ENCODE measurements at regions not wholly inside any gene's neighbourhood (a gene's known extent, or its start where the extent isn't known, plus 50 kb on each side); places are given as distances from the start of the nearest gene placed in this dataset.

DNA sequence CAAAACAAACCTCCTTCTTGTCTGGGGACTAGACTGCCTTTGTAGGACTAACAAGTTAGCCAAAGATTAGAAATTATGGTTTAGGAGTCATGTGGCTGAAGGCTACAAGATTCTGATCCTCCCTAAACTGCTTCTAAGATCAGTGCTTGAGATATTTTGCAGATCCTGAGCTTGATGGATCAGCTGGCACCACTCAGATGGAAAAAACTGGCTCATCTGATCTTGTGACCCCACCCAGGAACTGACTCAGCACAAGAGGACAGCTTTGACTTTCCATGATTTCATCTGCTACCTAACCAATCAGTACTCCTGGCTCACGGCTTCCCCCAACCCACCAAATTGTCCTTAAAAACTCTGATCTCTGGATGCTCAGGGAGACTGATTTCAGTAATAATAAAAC is 271.5 kb upstream of the TAC1 start:
- TF ChIP-seq, protein P1, sequence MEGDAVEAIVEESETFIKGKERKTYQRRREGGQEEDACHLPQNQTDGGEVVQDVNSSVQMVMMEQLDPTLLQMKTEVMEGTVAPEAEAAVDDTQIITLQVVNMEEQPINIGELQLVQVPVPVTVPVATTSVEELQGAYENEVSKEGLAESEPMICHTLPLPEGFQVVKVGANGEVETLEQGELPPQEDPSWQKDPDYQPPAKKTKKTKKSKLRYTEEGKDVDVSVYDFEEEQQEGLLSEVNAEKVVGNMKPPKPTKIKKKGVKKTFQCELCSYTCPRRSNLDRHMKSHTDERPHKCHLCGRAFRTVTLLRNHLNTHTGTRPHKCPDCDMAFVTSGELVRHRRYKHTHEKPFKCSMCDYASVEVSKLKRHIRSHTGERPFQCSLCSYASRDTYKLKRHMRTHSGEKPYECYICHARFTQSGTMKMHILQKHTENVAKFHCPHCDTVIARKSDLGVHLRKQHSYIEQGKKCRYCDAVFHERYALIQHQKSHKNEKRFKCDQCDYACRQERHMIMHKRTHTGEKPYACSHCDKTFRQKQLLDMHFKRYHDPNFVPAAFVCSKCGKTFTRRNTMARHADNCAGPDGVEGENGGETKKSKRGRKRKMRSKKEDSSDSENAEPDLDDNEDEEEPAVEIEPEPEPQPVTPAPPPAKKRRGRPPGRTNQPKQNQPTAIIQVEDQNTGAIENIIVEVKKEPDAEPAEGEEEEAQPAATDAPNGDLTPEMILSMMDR (IDR thresholded peaks at IDR 0.05; ENCODE audit: low read depth, low read length): no peak
- Histone ChIP-seq H3K27ac (ENCODE audit: low read depth, low read length) (no peak overlapping the region), H3K9me3 (ENCODE audit: control insufficient read depth, insufficient read depth, low read length) (peaks cover 7% of the 10 kb centered on the region), H3K27me3 (ENCODE audit: control insufficient read depth, insufficient read depth, low read length) (no peaks in the 10 kb centered on the region), H3K4me3 (ENCODE audit: low read depth, low read length) (no peak overlapping the region)
- ChIA-PET CTCF (no interaction called here), POLR2A (no interaction called here)
- DNase-seq (ENCODE audit: low read depth, low spot score): no peak

DNA sequence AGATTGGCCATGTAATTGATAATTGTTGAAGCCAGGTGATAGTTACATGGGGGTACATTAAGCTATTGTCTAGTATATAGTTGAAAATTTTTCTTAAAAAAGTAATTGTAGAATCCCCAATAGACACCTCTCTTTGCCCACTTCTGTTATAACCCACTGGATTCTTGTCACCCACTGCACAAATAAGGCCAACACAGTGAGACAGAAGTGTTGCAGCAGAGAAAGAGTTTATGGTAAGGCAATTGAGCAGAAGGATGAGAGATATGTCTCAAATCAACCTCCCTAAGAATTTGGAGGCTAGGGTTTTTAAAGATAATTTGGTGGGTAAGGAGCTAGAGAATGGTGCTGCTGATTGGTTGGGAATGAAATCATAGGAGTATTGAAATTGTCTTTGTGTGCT is 270.3 kb upstream of the TAC1 start:
- H3K27ac ChIP-seq (ENCODE audit: low read depth, low read length): no peak overlapping the region
- peaks cover 3% of the 10 kb centered on the region; the same call in 1 of the 2 replicates for H3K9me3 ChIP-seq (ENCODE audit: control insufficient read depth, insufficient read depth, low read length)
- ChIA-PET CTCF (no interaction called here), POLR2A (no interaction called here)
- H3K27me3 ChIP-seq (ENCODE audit: control insufficient read depth, insufficient read depth, low read length): no peaks in the 10 kb centered on the region
- DNase-seq (ENCODE audit: low read depth, low spot score): no peak
- no peak overlapping the region for H3K4me3 ChIP-seq (ENCODE audit: low read depth, low read length)
- TF ChIP-seq, protein P1 (IDR thresholded peaks at IDR 0.05; ENCODE audit: low read depth, low read length): no peak

DNA sequence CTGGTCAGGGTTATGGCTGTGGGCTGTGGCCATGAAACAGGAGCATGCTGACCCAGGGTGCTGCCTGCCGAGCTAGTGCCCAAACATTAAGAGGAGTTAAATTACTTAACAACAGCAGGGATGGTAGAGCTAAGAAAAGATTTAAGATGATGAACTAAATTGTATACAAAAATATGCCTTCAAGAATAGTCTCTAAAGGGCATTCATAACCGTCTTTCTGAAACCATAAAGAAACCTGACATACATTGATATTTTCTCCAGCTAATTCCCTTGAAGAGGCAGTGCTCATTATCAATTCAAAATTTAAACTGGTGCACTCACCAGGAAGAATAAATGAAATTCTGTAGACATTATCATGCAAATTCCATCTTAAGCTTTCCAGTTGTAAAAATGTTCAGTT is 265.8 kb upstream of the TAC1 start:
- no peaks in the 10 kb centered on the region; the same call in 1 of the 2 replicates for H3K9me3 ChIP-seq (ENCODE audit: control insufficient read depth, insufficient read depth, low read length)
- no peaks in the 10 kb centered on the region for H3K27me3 ChIP-seq (ENCODE audit: control insufficient read depth, insufficient read depth, low read length)
- TF ChIP-seq, protein P1 (IDR thresholded peaks at IDR 0.05; ENCODE audit: low read depth, low read length): no peak
- POLR2A ChIA-PET: no interaction called here
- H3K27ac ChIP-seq (ENCODE audit: low read depth, low read length): no peak overlapping the region
- no peak for DNase-seq (ENCODE audit: low read depth, low spot score)
- CTCF ChIA-PET: no interaction called here
- no peak overlapping the region for H3K4me3 ChIP-seq (ENCODE audit: low read depth, low read length)

DNA sequence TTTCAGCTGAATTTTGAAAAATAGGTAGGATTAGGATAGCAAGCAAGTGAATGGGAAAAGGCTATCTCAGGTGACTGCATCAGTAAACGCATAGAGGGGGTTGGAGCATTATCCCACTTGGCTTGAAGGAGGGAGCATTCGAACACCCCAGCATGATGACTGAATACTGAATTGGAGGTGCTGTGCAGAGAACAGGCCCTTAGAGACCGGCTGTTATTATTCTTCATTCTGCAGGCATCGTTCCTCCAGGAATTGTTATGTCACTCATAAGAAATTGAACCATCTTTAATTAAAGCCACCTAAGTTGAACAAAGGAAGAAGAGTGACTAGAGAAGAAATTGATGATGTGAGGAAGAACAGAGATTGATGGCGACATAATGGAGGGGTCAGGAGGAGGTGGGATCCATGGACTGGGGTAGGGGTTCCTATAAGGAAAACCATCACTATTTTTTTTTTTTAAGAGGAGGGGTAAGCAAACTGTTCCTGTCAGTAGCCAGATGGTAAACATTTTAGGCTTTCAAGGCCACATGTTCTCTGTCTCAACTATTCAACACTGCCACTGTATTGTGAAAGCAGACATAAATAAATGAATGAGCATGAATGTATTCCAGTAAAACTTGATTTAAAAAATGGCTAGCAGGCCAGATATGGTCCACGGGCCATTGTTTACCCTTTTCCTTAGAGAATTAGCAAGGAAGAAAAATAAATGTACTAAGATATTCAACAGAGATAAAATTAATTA is 264.7 kb upstream of the TAC1 start:
- CTCF ChIA-PET: no interaction called here
- no peak for DNase-seq (ENCODE audit: low read depth, low spot score)
- H3K27me3 ChIP-seq (ENCODE audit: control insufficient read depth, insufficient read depth, low read length): no peaks in the 10 kb centered on the region
- TF ChIP-seq, protein P1 (IDR thresholded peaks at IDR 0.05; ENCODE audit: low read depth, low read length): no peak
- H3K9me3 ChIP-seq (ENCODE audit: control insufficient read depth, insufficient read depth, low read length): no peaks in the 10 kb centered on the region; the same call in 1 of the 2 replicates
- H3K27ac ChIP-seq (ENCODE audit: low read depth, low read length): no peak overlapping the region
- POLR2A ChIA-PET: no interaction called here
- no peak overlapping the region for H3K4me3 ChIP-seq (ENCODE audit: low read depth, low read length)

DNA sequence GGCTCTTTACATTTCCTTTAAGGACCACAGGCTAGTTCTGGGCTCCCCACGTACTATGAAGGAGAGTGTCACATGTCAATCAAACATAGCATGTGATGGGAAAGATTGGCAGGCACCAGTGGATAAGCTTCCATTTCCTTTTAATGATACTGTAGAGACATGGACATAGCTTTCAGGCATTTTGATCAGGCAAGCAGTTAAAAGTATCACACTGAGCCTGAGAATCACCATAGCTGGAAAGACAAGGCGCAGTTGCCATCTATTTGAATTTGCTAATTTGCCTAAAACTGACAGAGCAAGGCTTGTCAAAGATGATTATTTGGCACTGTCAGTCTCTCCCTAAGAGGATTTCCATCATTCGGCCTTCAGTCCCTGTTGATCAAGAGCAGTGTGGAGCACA is 263.4 kb upstream of the TAC1 start:
- no peak for DNase-seq (ENCODE audit: low read depth, low spot score)
- Histone ChIP-seq H3K27ac (ENCODE audit: low read depth, low read length) (no peak overlapping the region), H3K9me3 (ENCODE audit: control insufficient read depth, insufficient read depth, low read length) (no peaks in the 10 kb centered on the region; the same call in 1 of the 2 replicates), H3K4me3 (ENCODE audit: low read depth, low read length) (no peak overlapping the region), H3K27me3 (ENCODE audit: control insufficient read depth, insufficient read depth, low read length) (no peaks in the 10 kb centered on the region)
- ChIA-PET CTCF (no interaction called here), POLR2A (no interaction called here)
- TF ChIP-seq, protein P1 (IDR thresholded peaks at IDR 0.05; ENCODE audit: low read depth, low read length): no peak

Data from AG04450 (cell line).